Uterus (tissue), 3 donors: ENCODE measurements at regions not wholly inside any gene's neighbourhood (a gene's known extent, or its start where the extent isn't known, plus 50 kb on each side); places are given as distances from the start of the nearest gene placed in this dataset.

Source experiments
- DNase-seq, 2 donors: peaks; one replicate each; pipeline ENCODE4 v3.0.0-alpha.2; 2019 to 2020
- H3K27ac ChIP-seq, 2 donors: fragments of 200-600 bp; sonication (generic); 1 replicate in 1 of 2; 2 replicates in 1 of 2; pipeline ENCODE4 v1.5.1; 2016 to 2018
- H3K27me3 ChIP-seq, 2 donors: fragments of 200-600 bp; sonication (generic); one replicate each; pipeline ENCODE4 v1.5.1; 2018 to 2019; ENCODE audit warnings: control low read depth in 1 of 2
- H3K36me3 ChIP-seq, 2 donors: fragments of 200-600 bp; sonication (generic); one replicate each; pipeline ENCODE4 v1.5.1; 2019; ENCODE audit warnings: control low read depth in 1 of 2
- H3K4me1 ChIP-seq, 2 donors: fragments of 200-600 bp; sonication (generic); one replicate each; pipeline ENCODE4 v1.5.1; 2018 to 2019; ENCODE audit warnings: control low read depth in 1 of 2
- H3K4me3 ChIP-seq, 2 donors: fragments of 200-600 bp; sonication (generic); 1 replicate in 1 of 2; 2 replicates in 1 of 2; pipeline ENCODE4 v1.5.1; 2018 to 2019; ENCODE audit warnings: mild to moderate bottlenecking in 1 of 2
- H3K9me3 ChIP-seq, 2 donors: fragments of 200-600 bp; sonication (generic); one replicate each; pipeline ENCODE4 v1.5.1; 2019; ENCODE audit warnings: control low read depth in 1 of 2
- CTCF ChIP-seq, 4 experiments: fragments of 200-600 bp in 2 of 4; fragments of 450-650 bp in 2 of 4; sonication (generic) in 2 of 4; IDR thresholded peaks; one replicate each; pipeline ENCODE4 v1.5.1; 2016 to 2019; ENCODE audit warnings: antibody characterized with exemption in 4 of 4, mild to moderate bottlenecking in 2 of 4, moderate library complexity in 1 of 4
- POLR2A ChIP-seq, 2 donors: fragments of 450-650 bp; IDR thresholded peaks; one replicate each; pipeline ENCODE4 v1.6.1; 2016; ENCODE audit warnings: antibody characterized with exemption in 2 of 2, mild to moderate bottlenecking in 1 of 2, moderate library complexity in 1 of 2
- intact Hi-C: fragments of 100-400 bp; cut with DNase I; formaldehyde crosslinking; loops from one replicate; pipeline ENCODE4 v1.15.1; 2023; ENCODE audit warnings: low total_unique reads
- donor health status: DM: yes; HTN: yes; CAD: no.

- Histone ChIP-seq H3K4me1 (no peaks in the 10 kb centered on the region), H3K36me3 (no peaks in the 10 kb centered on the region), H3K27ac (no peak overlapping the region), H3K27me3 (no peaks in the 10 kb centered on the region), H3K9me3 (no peaks in the 10 kb centered on the region), H3K4me3 (no peak overlapping the region)
- DNase-seq = no peak
- intact Hi-C loops = no loop called here
- no peak for TF ChIP-seq CTCF (IDR thresholded peaks at IDR 0.05)
- no peak for TF ChIP-seq POLR2A (IDR thresholded peaks at IDR 0.05)
These were observed 599.1 kb downstream of the CCER1 start for GRCh38 chr12:90355711-90356355.

- H3K4me1 ChIP-seq = no peaks in the 10 kb centered on the region
- H3K36me3 ChIP-seq = no peaks in the 10 kb centered on the region
- no peak for TF ChIP-seq CTCF (IDR thresholded peaks at IDR 0.05)
- TF ChIP-seq POLR2A (IDR thresholded peaks at IDR 0.05) = no peak
- H3K27ac ChIP-seq = no peak overlapping the region
- DNase-seq = no peak
- no peaks in the 10 kb centered on the region for H3K27me3 ChIP-seq
- intact Hi-C loops = no loop called here
- H3K9me3 ChIP-seq = no peaks in the 10 kb centered on the region
- no peak overlapping the region for H3K4me3 ChIP-seq
These were observed 611.0 kb downstream of the CCER1 start for GRCh38 chr12:90343966-90344365.

GRCh38 chr12:90342081-90342480 lies 612.9 kb downstream of the CCER1 start:
- Histone ChIP-seq H3K27me3 (no peaks in the 10 kb centered on the region), H3K36me3 (no peaks in the 10 kb centered on the region), H3K27ac (no peak overlapping the region), H3K4me3 (no peak overlapping the region), H3K4me1 (no peaks in the 10 kb centered on the region), H3K9me3 (no peaks in the 10 kb centered on the region)
- DNase-seq = no peak
- TF ChIP-seq POLR2A (IDR thresholded peaks at IDR 0.05) (no peak), CTCF (IDR thresholded peaks at IDR 0.05) (no peak)
- intact Hi-C loops = no loop called here

GRCh38 chr12:90339837-90340236 lies 615.1 kb downstream of the CCER1 start:
- Histone ChIP-seq H3K9me3 (no peaks in the 10 kb centered on the region), H3K4me1 (no peaks in the 10 kb centered on the region), H3K36me3 (no peaks in the 10 kb centered on the region), H3K27ac (no peak overlapping the region), H3K4me3 (no peak overlapping the region), H3K27me3 (no peaks in the 10 kb centered on the region)
- DNase-seq = no peak
- intact Hi-C loops = no loop called here
- TF ChIP-seq POLR2A (IDR thresholded peaks at IDR 0.05) = no peak
- no peak for TF ChIP-seq CTCF (IDR thresholded peaks at IDR 0.05)

DNA sequence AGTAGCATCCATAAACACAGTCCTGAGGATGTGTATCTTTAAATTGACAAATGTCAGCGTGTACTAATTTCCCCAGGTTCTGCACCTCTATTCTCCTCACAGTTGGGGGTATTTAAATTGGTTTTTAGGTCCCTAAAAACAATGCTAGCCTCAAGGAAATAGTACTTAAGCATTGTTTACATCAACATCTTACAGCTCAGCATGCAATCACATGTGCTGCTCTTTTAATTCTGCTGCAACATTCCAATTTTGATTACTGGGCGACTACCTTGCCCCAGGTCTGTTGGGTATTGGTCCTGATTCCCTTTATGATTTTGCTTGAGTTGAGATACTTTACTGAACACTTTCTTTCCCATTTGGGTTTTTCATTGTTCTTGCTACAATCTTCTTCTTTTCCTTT lies 616.6 kb downstream of the CCER1 start:
- no peak for DNase-seq
- Histone ChIP-seq H3K27me3 (no peaks in the 10 kb centered on the region), H3K36me3 (no peaks in the 10 kb centered on the region), H3K9me3 (no peaks in the 10 kb centered on the region), H3K27ac (no peak overlapping the region), H3K4me1 (no peaks in the 10 kb centered on the region), H3K4me3 (no peak overlapping the region)
- intact Hi-C loops = no loop called here
- TF ChIP-seq CTCF (IDR thresholded peaks at IDR 0.05) = no peak
- TF ChIP-seq POLR2A (IDR thresholded peaks at IDR 0.05) = no peak
